RWPE1 (cell line): ENCODE measurements at regions not wholly inside any gene's neighbourhood (a gene's known extent, or its start where the extent isn't known, plus 50 kb on each side); places are given as distances from the start of the nearest gene placed in this dataset.

Source experiments
- CTCF ChIA-PET: fragments of 350-600 bp; sonication (Branson Sonifier 250); formaldehyde crosslinking; extraction: SDS; loops from one replicate; lab custom pipeline; 2021; lab: Yijun Ruan, JAX
- POLR2A ChIA-PET: fragments of 400-600 bp; formaldehyde crosslinking; extraction: SDS; loops from one replicate; lab custom pipeline; 2020; ENCODE audit warnings: antibody characterized with exemption; ENCODE audit not compliant: low non-redundant PET; lab: Yijun Ruan, JAX
- DNase-seq: peaks from one replicate; pipeline ENCODE4 v3.0.0; 2012; ENCODE audit warnings: low spot score
- H3K27ac ChIP-seq: fragments of 450-650 bp; 2 replicates; pipeline ENCODE4 v1.5.1; 2017
- CTCF ChIP-seq: fragments of 450-650 bp; conservative IDR thresholded peaks from 2 replicates; pipeline ENCODE4 v1.5.1; 2017; ENCODE audit warnings: low read depth, mild to moderate bottlenecking

DNA sequence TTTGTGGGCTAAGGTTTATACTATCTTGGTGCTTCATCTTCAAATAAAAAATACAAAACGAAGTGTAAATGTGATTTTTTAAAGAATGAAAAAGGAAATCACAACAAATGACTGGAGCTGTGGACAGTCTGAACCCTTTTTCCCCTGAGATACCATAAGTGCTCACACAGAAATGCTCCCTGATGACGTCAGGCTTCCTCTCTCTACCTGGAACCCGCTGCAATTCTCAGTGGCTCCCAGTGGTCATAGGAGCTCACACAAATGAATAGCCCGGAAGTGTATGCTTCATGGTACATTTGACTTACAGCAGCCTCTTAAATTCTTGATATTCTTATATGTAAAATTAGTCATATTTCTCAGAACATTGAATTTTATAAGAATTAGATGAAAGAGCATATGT, 249.7 kb upstream of the GYPC start:
- CTCF ChIA-PET = interaction anchor here (0.6 kb wide), 1 partner anchor 38 kb away, joined by 3 read pairs; no protein-coding TSS in a partner anchor
- no peak for DNase-seq

DNA sequence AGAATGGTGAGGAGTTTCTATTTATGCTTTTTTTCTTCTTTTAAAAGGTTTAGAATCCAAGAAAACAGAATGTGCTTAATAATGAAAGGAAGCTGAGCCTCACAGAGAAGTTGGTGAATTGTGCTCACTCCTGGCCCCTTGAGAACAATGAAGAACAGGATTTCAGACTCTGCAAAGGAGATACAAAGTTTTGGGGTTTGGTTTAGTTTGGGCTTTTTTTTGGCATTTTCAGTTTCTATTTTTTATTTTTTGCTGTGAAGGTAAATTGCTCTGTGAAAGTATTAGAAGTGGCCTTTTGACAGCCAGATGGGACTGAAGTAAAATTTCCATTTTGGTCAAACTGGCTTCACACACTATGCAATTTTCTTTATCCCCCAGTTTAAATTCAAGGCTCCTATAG, 247.3 kb upstream of the GYPC start:
- TF ChIP-seq CTCF = no peak
- no peak for DNase-seq
- ChIA-PET POLR2A (no interaction called here), CTCF (no interaction called here)
- no peak overlapping the region for H3K27ac ChIP-seq

More for the DNA sequence above, 249.7 kb upstream of the GYPC start:
- H3K27ac ChIP-seq = no peak overlapping the region
- POLR2A ChIA-PET = no interaction called here
- TF ChIP-seq CTCF = no peak

DNA sequence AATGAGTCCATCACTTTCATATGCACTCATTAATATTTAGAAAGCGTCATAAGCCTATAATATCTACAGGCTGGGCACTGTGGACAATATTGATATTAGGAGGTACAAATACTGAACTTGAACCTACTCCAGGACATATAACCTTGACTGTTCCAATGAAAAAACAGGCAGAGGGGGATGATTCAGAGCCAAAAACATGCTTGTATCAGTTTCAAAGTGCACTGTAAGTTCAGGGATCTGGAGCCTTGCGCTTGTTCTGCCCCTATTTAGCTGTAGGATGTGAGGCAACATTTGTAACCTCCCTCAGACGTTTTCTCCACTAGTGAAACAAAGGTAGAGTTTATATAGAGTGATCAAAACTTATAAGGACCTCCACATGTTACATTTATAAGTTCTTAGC, 246.1 kb upstream of the GYPC start:
- POLR2A ChIA-PET = no interaction called here
- H3K27ac ChIP-seq = no peak overlapping the region
- TF ChIP-seq CTCF = no peak
- no peak for DNase-seq
- CTCF ChIA-PET = no interaction called here

GRCh38 chr2:126413079-126413478, 242.9 kb upstream of the GYPC start:
- no peak overlapping the region for H3K27ac ChIP-seq
- CTCF ChIA-PET = interaction anchor here (0.7 kb wide), 1 partner anchor 104 kb away, joined by 3 read pairs; no protein-coding TSS in a partner anchor
- no peak for DNase-seq
- no peak for TF ChIP-seq CTCF
- POLR2A ChIA-PET = no interaction called here

GRCh38 chr2:126419403-126419802, 236.6 kb upstream of the GYPC start:
- no peak for DNase-seq
- ChIA-PET POLR2A (no interaction called here), CTCF (no interaction called here)
- no peak for TF ChIP-seq CTCF
- no peak overlapping the region for H3K27ac ChIP-seq

DNA sequence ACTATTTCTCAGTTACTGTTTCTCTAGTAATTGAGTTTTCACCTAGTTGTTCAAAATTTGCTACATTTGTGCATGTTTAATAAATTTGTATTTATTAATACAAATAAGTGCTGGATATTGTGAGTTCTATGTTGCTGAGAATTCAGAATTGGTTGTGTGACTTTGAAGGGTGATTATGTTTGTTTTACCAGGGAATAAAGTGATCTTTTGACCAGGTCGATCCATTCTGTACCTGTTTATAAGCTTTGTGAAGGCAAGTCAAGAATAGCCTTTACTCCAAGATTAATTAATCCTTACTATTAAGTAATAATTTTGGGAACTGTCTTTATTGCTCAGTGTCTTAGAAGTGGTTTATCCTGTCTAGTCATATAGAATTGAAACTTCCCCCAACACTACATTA, 230.0 kb upstream of the GYPC start:
- no peak for TF ChIP-seq CTCF
- H3K27ac ChIP-seq = no peak overlapping the region
- ChIA-PET CTCF (interaction anchor here (0.7 kb wide), 1 partner anchor 20 kb away, joined by 4 read pairs; no protein-coding TSS in a partner anchor), POLR2A (no interaction called here)
- DNase-seq = no peak

- ChIA-PET POLR2A (no interaction called here), CTCF (no interaction called here)
- no peak for DNase-seq
- no peak for TF ChIP-seq CTCF
- H3K27ac ChIP-seq = no peak overlapping the region
Measured at GRCh38 chr2:126429103-126429502, 226.9 kb upstream of the GYPC start.
